NCI-H2107 treated with DMSO at 0.1 percent for 48 hours (cell line): ENCODE measurements at regions not wholly inside any gene's neighbourhood (a gene's known extent, or its start where the extent isn't known, plus 50 kb on each side); places are given as distances from the start of the nearest gene placed in this dataset.

Source experiments
- DNase-seq: peaks from one replicate; lab custom pipeline; 2025; ENCODE audit not compliant: unreplicated experiment; lab: John Stamatoyannopoulos, UW

- DNase-seq: no peak
Measured at GRCh38 chr3:59546522-59546921, 496.7 kb upstream of the CFAP20DC start.

GRCh38 chr3:59545374-59545773 is 495.5 kb upstream of the CFAP20DC start:
- no peak for DNase-seq

- no peak for DNase-seq
Measured at GRCh38 chr3:59542276-59542675, 492.5 kb upstream of the CFAP20DC start.

- DNase-seq: no peak
Measured at GRCh38 chr3:59540696-59541095, 490.9 kb upstream of the CFAP20DC start.

GRCh38 chr3:59540241-59540640 is 490.4 kb upstream of the CFAP20DC start:
- no peak for DNase-seq

GRCh38 chr3:59538753-59539432 is 489.1 kb upstream of the CFAP20DC start:
- no peak for DNase-seq

- DNase-seq: no peak
Measured at GRCh38 chr3:59535791-59536221, 486.0 kb upstream of the CFAP20DC start.

- no peak for DNase-seq
Measured at GRCh38 chr3:59531994-59532393, 482.2 kb upstream of the CFAP20DC start.

- no peak for DNase-seq
Measured at GRCh38 chr3:59531066-59531745, 481.4 kb upstream of the CFAP20DC start.

GRCh38 chr3:59528251-59528650 is 478.4 kb upstream of the CFAP20DC start:
- no peak for DNase-seq

GRCh38 chr3:59527493-59527892 is 477.7 kb upstream of the CFAP20DC start:
- no peak for DNase-seq

- no peak for DNase-seq
Measured at GRCh38 chr3:59526999-59527398, 477.2 kb upstream of the CFAP20DC start.

GRCh38 chr3:59522550-59522949 is 472.7 kb upstream of the CFAP20DC start:
- no peak for DNase-seq

- DNase-seq: no peak
Measured at GRCh38 chr3:59519094-59519493, 469.3 kb upstream of the CFAP20DC start.

- DNase-seq: no peak
Measured at GRCh38 chr3:59518283-59519055, 468.6 kb upstream of the CFAP20DC start.

GRCh38 chr3:59517388-59517787 is 467.6 kb upstream of the CFAP20DC start:
- no peak for DNase-seq

GRCh38 chr3:59515966-59516365 is 466.1 kb upstream of the CFAP20DC start:
- DNase-seq: no peak

GRCh38 chr3:59514865-59515482 is 465.1 kb upstream of the CFAP20DC start:
- no peak for DNase-seq

- DNase-seq: no peak
Measured at GRCh38 chr3:59513570-59513969, 463.7 kb upstream of the CFAP20DC start.

GRCh38 chr3:59512066-59512465 is 462.2 kb upstream of the CFAP20DC start:
- DNase-seq: no peak

- DNase-seq: no peak
Measured at GRCh38 chr3:59510576-59510975, 460.8 kb upstream of the CFAP20DC start.

GRCh38 chr3:59508273-59508672 is 458.4 kb upstream of the CFAP20DC start:
- DNase-seq: no peak
